NCI-H526 treated with DMSO at 0.1 percent for 48 hours (cell line): ENCODE measurements at regions not wholly inside any gene's neighbourhood (a gene's known extent, or its start where the extent isn't known, plus 50 kb on each side); places are given as distances from the start of the nearest gene placed in this dataset.
"Not testable (repeated sequence)": the region's sequence is repeated elsewhere in the genome, so short reads cannot be mapped to it uniquely, and the experiment has no call there.

Experiments
- DNase-seq: peaks from one replicate; lab custom pipeline; 2025; lab: John Stamatoyannopoulos, UW

GRCh38 chr6:80625405-80625804 lies 518.9 kb downstream of the BCKDHB start:
- no peak for DNase-seq

DNA sequence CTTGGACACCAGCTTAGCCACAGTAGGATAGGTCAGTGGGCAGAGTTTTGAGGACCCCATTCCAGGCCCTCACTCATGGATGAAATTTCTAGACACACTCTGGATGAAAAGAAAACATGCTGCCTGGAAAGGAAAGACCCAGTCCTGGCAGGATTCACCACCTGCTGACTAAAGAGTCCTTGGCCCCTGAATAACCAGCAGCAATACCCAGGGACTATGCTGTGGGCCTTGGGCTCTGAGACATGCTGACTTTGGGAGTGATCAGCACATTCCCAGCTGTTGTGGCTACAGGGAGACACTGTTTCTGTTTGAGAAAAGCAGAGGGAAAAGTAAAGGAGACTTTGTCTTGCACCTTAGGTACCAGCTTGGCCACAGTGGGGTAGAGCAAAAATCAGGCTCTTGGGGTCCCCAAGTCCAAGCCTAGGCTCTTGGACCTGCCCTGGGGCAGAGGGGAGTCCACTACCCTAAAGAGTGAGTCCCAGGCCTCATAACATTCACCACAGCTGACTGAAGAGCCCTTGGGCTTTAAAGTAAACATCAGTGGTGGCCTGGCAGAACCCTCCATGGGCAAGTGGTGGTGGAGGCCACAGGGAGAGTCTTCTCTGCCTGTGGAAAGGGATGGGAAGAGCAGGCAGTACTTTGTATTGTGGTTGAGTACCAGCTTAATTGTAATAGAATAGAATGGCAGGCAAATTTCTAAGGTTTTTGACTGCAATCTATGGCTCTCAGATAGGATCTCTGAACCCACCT lies 516.8 kb downstream of the BCKDHB start:
- no peak for DNase-seq

GRCh38 chr6:80622641-80623040 lies 516.2 kb downstream of the BCKDHB start:
- DNase-seq = no peak

DNA sequence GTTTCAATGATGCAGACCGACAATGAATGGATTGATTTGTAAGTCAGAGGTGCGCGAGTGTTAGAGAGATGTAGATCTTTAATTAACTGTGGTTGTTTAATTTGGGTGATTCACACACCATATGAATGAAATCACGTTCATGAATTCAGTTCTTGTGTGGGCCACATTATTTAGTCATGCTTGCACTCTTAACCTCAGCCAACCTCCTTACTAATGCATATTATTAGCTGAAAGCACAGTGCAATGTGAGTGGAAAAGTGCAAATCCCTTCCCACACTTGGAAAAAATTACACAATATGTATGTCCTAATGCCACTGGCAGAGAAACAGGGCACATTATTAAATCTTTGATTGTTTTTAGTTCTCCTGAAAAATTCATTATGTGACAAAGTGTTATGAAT lies 512.5 kb downstream of the BCKDHB start:
- DNase-seq = no peak

GRCh38 chr6:80610846-80611245 lies 504.4 kb downstream of the BCKDHB start:
- no peak for DNase-seq

DNA sequence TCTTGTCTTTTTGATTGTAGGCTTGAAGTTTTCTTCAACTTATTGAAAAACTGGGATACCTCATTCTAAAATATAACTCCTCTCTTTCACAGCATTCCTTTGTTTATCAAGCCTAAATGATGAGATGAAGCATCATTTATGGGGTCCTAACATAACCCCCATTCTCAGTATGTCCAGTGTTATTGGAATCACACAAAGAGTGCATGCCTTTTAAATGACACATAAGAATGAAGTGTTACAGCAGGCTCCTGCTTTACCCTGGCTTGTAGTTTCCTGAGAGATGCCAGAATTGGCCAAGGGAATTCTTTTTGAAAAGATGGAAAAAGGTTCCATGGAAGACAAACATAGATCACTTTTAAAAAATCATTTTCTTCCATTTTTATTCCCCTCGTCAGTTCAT lies 502.4 kb downstream of the BCKDHB start:
- no peak for DNase-seq

GRCh38 chr6:80607811-80608391 lies 501.4 kb downstream of the BCKDHB start:
- no peak for DNase-seq

GRCh38 chr6:80605165-80605989 lies 498.9 kb downstream of the BCKDHB start:
- DNase-seq = peak; percentile 7

- DNase-seq = no peak
Measured at GRCh38 chr6:80603679-80604078, 497.2 kb downstream of the BCKDHB start.

- DNase-seq = no peak
Measured at GRCh38 chr6:80594461-80594860, 488.0 kb downstream of the BCKDHB start.

DNA sequence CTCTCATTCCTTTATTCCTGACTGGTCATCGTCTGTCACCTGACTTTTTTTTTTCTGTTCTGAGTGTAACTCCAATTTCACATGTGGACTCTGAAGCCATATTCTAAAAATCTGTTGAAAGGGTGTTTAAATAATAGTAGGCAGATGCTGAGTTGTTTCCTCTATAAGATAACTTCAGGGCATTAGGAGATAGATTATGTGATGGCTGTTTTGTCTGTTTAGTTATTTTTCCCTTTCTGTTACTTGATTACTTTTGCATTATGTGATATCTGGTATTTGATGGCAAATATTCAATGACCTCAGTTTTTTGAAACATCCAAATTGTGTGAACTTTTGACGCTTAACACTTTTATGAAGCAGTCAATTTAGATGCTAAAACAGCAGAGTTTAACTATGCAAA lies 486.0 kb downstream of the BCKDHB start:
- no peak for DNase-seq

DNA sequence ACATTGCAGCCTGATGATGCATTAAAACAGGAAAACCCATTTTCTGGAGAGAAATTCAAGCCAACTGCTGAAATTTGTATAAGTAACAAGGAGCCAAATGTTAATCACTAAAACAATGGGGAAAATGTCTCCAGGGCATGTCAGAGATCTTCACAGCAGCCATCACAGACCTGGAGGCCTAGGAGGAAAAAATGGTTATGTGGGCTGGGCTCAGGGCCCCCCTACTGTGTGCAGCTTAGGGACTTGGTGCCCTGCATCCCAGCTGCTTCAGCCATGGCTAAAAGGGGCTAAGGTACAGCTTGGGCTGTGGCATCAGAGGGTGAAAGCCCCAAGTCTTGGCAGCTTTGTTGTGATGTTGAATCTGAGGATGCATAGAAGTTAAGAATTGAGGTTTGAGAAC lies 479.8 kb downstream of the BCKDHB start:
- no peak for DNase-seq

DNA sequence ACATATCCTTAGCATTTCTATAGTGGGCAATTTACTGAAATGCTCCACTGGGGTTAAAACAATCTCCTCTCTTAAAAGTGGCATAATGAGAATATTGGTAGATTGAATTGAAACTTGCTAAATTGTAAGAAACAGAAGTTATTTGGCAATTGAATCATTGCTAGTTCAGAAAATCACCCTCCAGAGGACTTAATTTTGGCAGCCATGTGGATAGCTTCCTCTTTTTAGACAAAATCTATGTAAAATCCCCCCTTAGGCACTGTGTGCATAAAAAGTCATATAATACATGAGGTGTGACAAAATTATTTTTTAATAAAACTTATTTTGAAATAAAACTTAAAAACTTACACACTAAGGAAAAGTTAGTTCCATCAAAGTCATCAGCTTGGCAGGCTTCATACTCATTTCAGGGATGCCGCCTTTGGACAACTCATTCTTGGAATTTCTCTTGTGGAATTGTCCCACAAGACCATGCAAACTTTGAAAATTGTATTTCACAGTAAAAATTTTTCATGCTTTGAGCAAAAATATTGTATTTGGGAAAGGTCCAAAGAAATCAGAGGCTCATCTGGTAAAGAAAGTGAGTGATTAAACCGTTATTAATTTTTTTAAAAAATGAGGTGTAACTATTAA lies 473.0 kb downstream of the BCKDHB start:
- DNase-seq = no peak

GRCh38 chr6:80573320-80573719 lies 466.8 kb downstream of the BCKDHB start:
- not testable (repeated sequence) for DNase-seq

DNA sequence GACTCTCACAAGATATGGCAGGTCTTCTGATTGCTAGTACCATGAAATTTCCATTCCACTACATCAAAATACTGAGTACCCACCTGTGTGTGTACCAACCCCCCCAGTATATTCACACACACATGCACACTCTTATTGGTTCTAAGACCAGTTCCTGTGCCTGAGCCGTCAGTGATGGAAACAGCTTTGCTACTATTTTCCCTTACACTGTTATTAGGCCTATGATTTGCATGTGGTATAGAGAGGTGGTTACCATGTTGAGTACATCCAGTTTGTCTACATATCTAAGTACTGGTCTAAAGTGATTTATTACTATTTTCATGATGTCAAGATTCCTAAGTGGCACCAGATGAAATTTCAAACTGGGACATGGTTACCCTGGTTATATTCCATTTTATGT lies 459.9 kb downstream of the BCKDHB start:
- DNase-seq = peak; percentile 32

GRCh38 chr6:80553071-80553740 lies 446.7 kb downstream of the BCKDHB start:
- DNase-seq = no peak

- DNase-seq = no peak
Measured at GRCh38 chr6:80550748-80551147, 444.3 kb downstream of the BCKDHB start.

- DNase-seq = no peak
Measured at GRCh38 chr6:80550281-80550680, 443.8 kb downstream of the BCKDHB start.

GRCh38 chr6:80548532-80548931 lies 442.1 kb downstream of the BCKDHB start:
- DNase-seq = no peak

GRCh38 chr6:80547827-80548226 lies 441.4 kb downstream of the BCKDHB start:
- DNase-seq = no peak

GRCh38 chr6:80544976-80545722 lies 438.7 kb downstream of the BCKDHB start:
- no peak for DNase-seq
